ENCODE measurements at regions not wholly inside any gene's neighbourhood (a gene's known extent, or its start where the extent isn't known, plus 50 kb on each side); places are given as distances from the start of the nearest gene placed in this dataset.

DNA sequence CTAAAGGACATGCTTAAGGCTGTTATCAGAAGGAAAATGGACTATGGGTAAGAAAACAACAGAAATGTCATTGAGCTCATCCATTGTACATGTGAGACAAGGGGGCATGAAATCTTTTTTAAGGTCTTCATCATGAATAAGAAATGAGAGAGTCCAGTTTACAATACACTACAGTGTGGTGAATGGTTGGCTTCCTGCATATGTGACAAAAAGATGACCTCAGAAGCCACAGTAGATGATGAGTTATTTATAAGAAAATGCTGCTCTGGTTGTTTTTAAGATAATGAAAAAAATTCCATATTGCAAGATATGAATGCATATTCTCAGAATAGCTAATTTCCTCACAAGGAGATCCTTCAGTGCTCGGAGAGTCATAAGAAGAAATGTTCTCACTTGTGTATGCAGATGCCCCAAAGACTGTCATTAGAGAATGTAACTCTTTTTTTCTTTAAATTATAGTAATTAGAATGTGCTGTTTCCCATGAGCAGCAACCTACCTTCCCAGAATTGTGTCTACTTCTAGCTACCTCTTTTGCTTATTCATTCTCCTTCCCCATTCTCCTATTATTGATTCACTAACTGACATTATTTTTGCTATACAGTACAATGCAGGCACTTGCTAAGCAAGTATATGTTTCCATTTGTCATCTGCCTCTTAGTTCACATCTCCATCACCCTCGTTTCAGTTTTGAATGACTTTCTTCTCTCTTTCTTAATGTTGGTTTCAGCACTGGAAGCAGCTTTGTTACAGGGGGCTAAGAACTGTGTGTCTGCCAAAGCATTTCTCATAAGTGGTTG is 152.0 kb upstream of the PEX5L start:
- intact Hi-C loops (cut with DNase I) = no loop called here
- no peak for DNase-seq
- Histone ChIP-seq H3K9me3 (no peaks in the 10 kb centered on the region), H3K27ac (no peak overlapping the region), H3K4me1 (no peaks in the 10 kb centered on the region), H3K4me3 (no peak overlapping the region), H3K36me3 (no peaks in the 10 kb centered on the region), H3K27me3 (no peaks in the 10 kb centered on the region)
- no peak for TF ChIP-seq POLR2A (IDR thresholded peaks at IDR 0.05)
- TF ChIP-seq, protein P1, sequence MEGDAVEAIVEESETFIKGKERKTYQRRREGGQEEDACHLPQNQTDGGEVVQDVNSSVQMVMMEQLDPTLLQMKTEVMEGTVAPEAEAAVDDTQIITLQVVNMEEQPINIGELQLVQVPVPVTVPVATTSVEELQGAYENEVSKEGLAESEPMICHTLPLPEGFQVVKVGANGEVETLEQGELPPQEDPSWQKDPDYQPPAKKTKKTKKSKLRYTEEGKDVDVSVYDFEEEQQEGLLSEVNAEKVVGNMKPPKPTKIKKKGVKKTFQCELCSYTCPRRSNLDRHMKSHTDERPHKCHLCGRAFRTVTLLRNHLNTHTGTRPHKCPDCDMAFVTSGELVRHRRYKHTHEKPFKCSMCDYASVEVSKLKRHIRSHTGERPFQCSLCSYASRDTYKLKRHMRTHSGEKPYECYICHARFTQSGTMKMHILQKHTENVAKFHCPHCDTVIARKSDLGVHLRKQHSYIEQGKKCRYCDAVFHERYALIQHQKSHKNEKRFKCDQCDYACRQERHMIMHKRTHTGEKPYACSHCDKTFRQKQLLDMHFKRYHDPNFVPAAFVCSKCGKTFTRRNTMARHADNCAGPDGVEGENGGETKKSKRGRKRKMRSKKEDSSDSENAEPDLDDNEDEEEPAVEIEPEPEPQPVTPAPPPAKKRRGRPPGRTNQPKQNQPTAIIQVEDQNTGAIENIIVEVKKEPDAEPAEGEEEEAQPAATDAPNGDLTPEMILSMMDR (IDR thresholded peaks at IDR 0.05) = no peak
- ATAC-seq = no peak
- WGBS, 4 donors = 47 to 66% (median 56%) methylated on average over 2 of the region's 2 CpGs

DNA sequence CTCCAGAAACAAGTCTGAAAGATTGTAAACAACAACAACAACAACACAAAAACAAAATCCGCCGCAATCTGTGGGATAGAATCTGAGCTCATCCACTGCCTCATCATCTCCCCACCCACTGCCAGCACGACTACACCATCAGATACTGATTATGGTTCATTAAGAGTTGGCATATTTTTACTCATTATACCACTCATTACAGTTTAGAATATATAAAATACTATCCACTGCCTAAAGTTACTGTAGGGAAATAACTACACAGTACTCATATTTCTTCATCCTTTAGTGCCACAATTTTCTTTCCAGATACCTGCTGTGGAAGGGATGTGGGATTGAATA is 152.5 kb upstream of the PEX5L start:
- no peaks in the 10 kb centered on the region for H3K4me1 ChIP-seq
- ATAC-seq (no peak), DNase-seq (no peak)
- no peak overlapping the region for H3K27ac ChIP-seq
- intact Hi-C loops (cut with DNase I) = no loop called here
- no peaks in the 10 kb centered on the region for H3K9me3 ChIP-seq
- no peaks in the 10 kb centered on the region for H3K36me3 ChIP-seq
- 69 to 74% (median 73%) methylated on average over 3 of the region's 3 CpGs for WGBS, 4 donors
- TF ChIP-seq, protein P1 (IDR thresholded peaks at IDR 0.05) = no peak
- TF ChIP-seq POLR2A (IDR thresholded peaks at IDR 0.05) = no peak
- no peak overlapping the region for H3K4me3 ChIP-seq
- no peaks in the 10 kb centered on the region for H3K27me3 ChIP-seq

DNA sequence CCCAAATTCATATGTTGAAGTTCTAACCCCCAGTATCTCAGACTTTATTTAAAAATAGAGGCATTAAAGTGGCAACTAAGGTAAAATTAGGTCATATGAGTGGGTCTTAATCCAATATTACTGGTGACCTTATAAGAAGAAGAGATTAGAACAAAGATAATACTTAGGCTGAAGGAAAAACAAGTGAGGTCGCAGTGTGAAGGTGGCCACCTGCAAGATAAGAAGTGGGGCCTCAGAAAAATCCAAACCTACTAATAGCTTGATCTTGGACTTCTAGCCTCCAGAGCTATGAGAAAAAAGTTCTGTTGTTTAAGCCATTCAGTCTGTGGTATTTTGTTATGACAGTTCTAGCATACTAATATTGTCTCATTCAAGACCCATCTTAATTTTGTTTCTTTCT is 159.9 kb upstream of the PEX5L start:
- DNase-seq (no peak), ATAC-seq (no peak)
- no peaks in the 10 kb centered on the region for H3K36me3 ChIP-seq
- no peak overlapping the region for H3K4me3 ChIP-seq
- 71 to 78% (median 75%) methylated on average over 1 of the region's 1 CpG for WGBS, 4 donors
- TF ChIP-seq, protein P1 (IDR thresholded peaks at IDR 0.05) = no peak
- no peak for TF ChIP-seq POLR2A (IDR thresholded peaks at IDR 0.05)
- no peak overlapping the region for H3K27ac ChIP-seq
- intact Hi-C loops (cut with DNase I) = no loop called here
- no peaks in the 10 kb centered on the region for H3K9me3 ChIP-seq
- H3K27me3 ChIP-seq = no peaks in the 10 kb centered on the region
- H3K4me1 ChIP-seq = no peaks in the 10 kb centered on the region

DNA sequence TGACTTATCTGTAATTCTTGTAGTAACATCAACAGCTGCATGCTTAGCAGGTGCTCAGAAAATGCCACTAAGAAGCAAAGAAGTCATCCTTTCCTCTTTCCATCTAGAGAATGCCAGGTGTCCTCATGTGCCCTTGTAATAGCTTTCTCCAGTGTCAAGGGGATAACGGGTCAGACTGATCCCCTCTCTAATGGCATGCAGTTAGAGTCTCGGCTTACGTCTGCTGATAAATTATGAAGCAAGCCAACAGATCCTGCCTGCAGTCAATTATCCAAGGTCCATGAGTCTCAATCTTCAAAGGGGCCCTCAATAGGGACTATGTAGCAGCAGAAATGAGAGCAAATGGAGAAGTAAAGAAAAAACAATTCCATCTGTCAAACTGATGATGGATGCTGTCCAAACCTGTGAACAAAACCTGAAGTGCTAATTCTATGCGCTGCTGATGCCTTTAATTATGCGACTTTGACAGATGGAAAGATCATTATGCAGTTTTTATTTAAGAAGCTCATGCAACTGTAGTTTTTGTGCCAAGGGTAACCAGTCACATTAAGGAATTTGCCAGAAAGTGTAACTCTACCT is 162.8 kb upstream of the PEX5L start:
- Histone ChIP-seq H3K27me3 (no peaks in the 10 kb centered on the region), H3K4me1 (no peaks in the 10 kb centered on the region), H3K4me3 (no peak overlapping the region), H3K36me3 (no peaks in the 10 kb centered on the region), H3K27ac (no peak overlapping the region), H3K9me3 (no peaks in the 10 kb centered on the region)
- TF ChIP-seq, protein P1 (IDR thresholded peaks at IDR 0.05) = no peak
- TF ChIP-seq POLR2A (IDR thresholded peaks at IDR 0.05) = no peak
- ATAC-seq = no peak
- intact Hi-C loops (cut with DNase I) = no loop called here
- 61 to 70% (median 66%) methylated on average over 5 of the region's 5 CpGs for WGBS, 4 donors
- DNase-seq = no peak
